IPS-NIHi7 (cell line): ENCODE measurements at regions not wholly inside any gene's neighbourhood (a gene's known extent, or its start where the extent isn't known, plus 50 kb on each side); places are given as distances from the start of the nearest gene placed in this dataset.
A peak's percentile ranks its signal among the peaks of the same experiment; 100 is the strongest.
"Not testable (repeated sequence)": the region's sequence is repeated elsewhere in the genome, so short reads cannot be mapped to it uniquely, and the experiment has no call there.

ENCODE experiments used
- DNase-seq: peaks from one replicate; pipeline ENCODE4 v3.0.0; 2012; ENCODE audit warnings: mixed read lengths; ENCODE audit errors: extremely low spot score

GRCh38 chr15:70578196-70578595 lies 185.2 kb downstream of the UACA start:
- no peak for DNase-seq

GRCh38 chr15:70576696-70577095 lies 186.7 kb downstream of the UACA start:
- no peak for DNase-seq

GRCh38 chr15:70576276-70576675 lies 187.1 kb downstream of the UACA start:
- no peak for DNase-seq

- DNase-seq: no peak
These were observed 187.8 kb downstream of the UACA start for GRCh38 chr15:70575231-70576226.

GRCh38 chr15:70574325-70574724 lies 189.0 kb downstream of the UACA start:
- not testable (repeated sequence) for DNase-seq

- DNase-seq: no peak
These were observed 190.1 kb downstream of the UACA start for GRCh38 chr15:70573121-70573850.

- no peak for DNase-seq
These were observed 193.6 kb downstream of the UACA start for GRCh38 chr15:70569714-70570231.

GRCh38 chr15:70569091-70569713 lies 194.2 kb downstream of the UACA start:
- DNase-seq: no peak

GRCh38 chr15:70566989-70567388 lies 196.4 kb downstream of the UACA start:
- DNase-seq: no peak

GRCh38 chr15:70566047-70566835 lies 197.1 kb downstream of the UACA start:
- peak; percentile 42 for DNase-seq

- no peak for DNase-seq
These were observed 199.7 kb downstream of the UACA start for GRCh38 chr15:70563561-70564095.

GRCh38 chr15:70562906-70563305 lies 200.5 kb downstream of the UACA start:
- no peak for DNase-seq

GRCh38 chr15:70561885-70562284 lies 201.5 kb downstream of the UACA start:
- DNase-seq: no peak

- DNase-seq: no peak
These were observed 202.6 kb downstream of the UACA start for GRCh38 chr15:70560617-70561328.

GRCh38 chr15:70559265-70560239 lies 203.8 kb downstream of the UACA start:
- no peak for DNase-seq

- DNase-seq: no peak
These were observed 204.7 kb downstream of the UACA start for GRCh38 chr15:70558406-70559264.

GRCh38 chr15:70557521-70558258 lies 205.7 kb downstream of the UACA start:
- no peak for DNase-seq
